NCI-H524 (cell line): ENCODE measurements at regions not wholly inside any gene's neighbourhood (a gene's known extent, or its start where the extent isn't known, plus 50 kb on each side); places are given as distances from the start of the nearest gene placed in this dataset.
"Not testable (repeated sequence)": the region's sequence is repeated elsewhere in the genome, so short reads cannot be mapped to it uniquely, and the experiment has no call there.

Experiments used
- DNase-seq, 2 experiments: peaks; one replicate each; lab custom pipeline; 2025; lab: John Stamatoyannopoulos, UW

- DNase-seq: not testable (repeated sequence)
Observed at GRCh38 chr4:22630161-22630975, 62.4 kb upstream of the GBA3 start.

- not testable (repeated sequence) for DNase-seq
Observed at GRCh38 chr4:22631167-22631566, 61.6 kb upstream of the GBA3 start.

- DNase-seq: no peak
Observed at GRCh38 chr4:22634541-22635181, 58.1 kb upstream of the GBA3 start.

GRCh38 chr4:22635182-22635549 is 57.6 kb upstream of the GBA3 start:
- not testable (repeated sequence) for DNase-seq

GRCh38 chr4:22635692-22636091 is 57.0 kb upstream of the GBA3 start:
- no peak for DNase-seq

- no peak for DNase-seq
Observed at GRCh38 chr4:22637306-22637705, 55.4 kb upstream of the GBA3 start.
